IMR-90 (cell line): ENCODE measurements at regions not wholly inside any gene's neighbourhood (a gene's known extent, or its start where the extent isn't known, plus 50 kb on each side); places are given as distances from the start of the nearest gene placed in this dataset.

ENCODE experiments used
- ATAC-seq: fragments of 200-7000 bp; cut with Tn5 transposase; 2 replicates; pipeline ENCODE4 v1.9.1; 2020; ENCODE audit warnings: low read depth, mild to moderate bottlenecking, moderate library complexity
- BruUV-seq: library from RNA; stranded (reverse); fragments of 400-500 nt; replicated peaks from 2 replicates; lab custom pipeline; 2021; lab: Mats Ljungman, UMichigan
- CTCF ChIA-PET: fragments of 300-600 bp; formaldehyde crosslinking; extraction: SDS; loops from one replicate; lab custom pipeline; 2021; ENCODE audit warnings: antibody characterized with exemption; lab: Yijun Ruan, JAX
- POLR2A ChIA-PET: fragments of 300-600 bp; sonication (Branson Sonifier 250); formaldehyde crosslinking; loops from one replicate; lab custom pipeline; 2022; ENCODE audit warnings: antibody characterized with exemption; ENCODE audit not compliant: unreplicated experiment; lab: Charles Lee
- DNase-seq: peaks from one replicate; pipeline ENCODE4 v3.0.0; 2013
- H2AFZ ChIP-seq: replicated peaks from 2 replicates; pipeline ENCODE3; 2013; ENCODE audit warnings: low read length, mild to moderate bottlenecking; ENCODE audit not compliant: poor library complexity
- H2AK5ac ChIP-seq: 2 replicates; pipeline ENCODE4 v1.6.1; 2013; ENCODE audit warnings: low read depth, low read length, inconsistent platforms
- H2AK9ac ChIP-seq: replicated peaks from 2 replicates; pipeline ENCODE3; 2013; ENCODE audit warnings: mild to moderate bottlenecking, low read depth, low read length, moderate library complexity; ENCODE audit not compliant: poor library complexity
- H2BK120ac ChIP-seq: 2 replicates; pipeline ENCODE4 v1.6.1; 2013; ENCODE audit warnings: low read depth, low read length, inconsistent platforms
- H2BK15ac ChIP-seq: 3 replicates; pipeline ENCODE4 v1.6.1; 2013; ENCODE audit warnings: low read depth, low read length, inconsistent platforms
- H2BK20ac ChIP-seq: 2 replicates; pipeline ENCODE4 v1.6.1; 2013; ENCODE audit warnings: low read depth, mild to moderate bottlenecking, inconsistent platforms, low read length, moderate library complexity
- H2BK5ac ChIP-seq: 2 replicates; pipeline ENCODE4 v1.6.1; 2013; ENCODE audit warnings: mild to moderate bottlenecking, low read depth, low read length, inconsistent platforms; ENCODE audit not compliant: poor library complexity, severe bottlenecking
- H3K14ac ChIP-seq: replicated peaks from 2 replicates; pipeline ENCODE4 v1.6.1; 2013; ENCODE audit warnings: low read depth, low read length, inconsistent platforms
- H3K18ac ChIP-seq: 2 replicates; pipeline ENCODE4 v1.6.1; 2013; ENCODE audit warnings: low read depth, low read length, control low read depth
- H3K23ac ChIP-seq: 2 replicates; pipeline ENCODE4 v1.6.1; 2013; ENCODE audit warnings: low read depth, low read length, inconsistent platforms
- H3K27ac ChIP-seq: 2 replicates; pipeline ENCODE4 v1.5.1; 2013; ENCODE audit warnings: mild to moderate bottlenecking, control low read depth, low read length; ENCODE audit not compliant: insufficient read depth
- H3K27me3 ChIP-seq: 2 replicates; pipeline ENCODE4 v1.6.1; 2013; ENCODE audit warnings: low read length; ENCODE audit not compliant: control insufficient read depth, insufficient read depth
- H3K36me3 ChIP-seq: 2 replicates; pipeline ENCODE4 v1.6.1; 2013; ENCODE audit warnings: low read length, mixed read lengths; ENCODE audit not compliant: control insufficient read depth, insufficient read depth
- H3K4ac ChIP-seq: 2 replicates; pipeline ENCODE4 v1.6.1; 2013; ENCODE audit warnings: low read depth, low read length, inconsistent platforms
- H3K4me1 ChIP-seq: 2 replicates; pipeline ENCODE4 v1.6.1; 2013; ENCODE audit warnings: low read length, mixed read lengths; ENCODE audit not compliant: control insufficient read depth, insufficient read depth
- H3K4me2 ChIP-seq: 2 replicates; pipeline ENCODE4 v1.6.1; 2013; ENCODE audit warnings: low read depth, mild to moderate bottlenecking, control low read depth, low read length, moderate library complexity
- H3K4me3 ChIP-seq: 2 replicates; pipeline ENCODE4 v1.5.1; 2013; ENCODE audit warnings: low read depth, mild to moderate bottlenecking, control low read depth, low read length, moderate library complexity; ENCODE audit not compliant: insufficient read depth
- H3K56ac ChIP-seq: 2 replicates; pipeline ENCODE4 v1.6.1; 2013; ENCODE audit warnings: low read length, inconsistent platforms; ENCODE audit not compliant: insufficient read depth; ENCODE audit errors: extremely low read depth
- H3K79me1 ChIP-seq, 2 experiments: 2 replicates each; pipeline ENCODE4 v1.6.1; 2013; ENCODE audit warnings: low read length in 2 of 2, inconsistent platforms in 1 of 2, low read depth in 1 of 2
- H3K9ac ChIP-seq: 2 replicates; pipeline ENCODE4 v1.6.1; 2013; ENCODE audit warnings: low read depth, low read length, control low read depth
- H3K9me1 ChIP-seq: 2 replicates; pipeline ENCODE4 v1.6.1; 2013; ENCODE audit warnings: low read length, inconsistent platforms; ENCODE audit not compliant: insufficient read depth
- H3K9me3 ChIP-seq: 2 replicates; pipeline ENCODE4 v1.6.1; 2013; ENCODE audit warnings: low read length; ENCODE audit not compliant: control insufficient read depth, insufficient read depth
- H4K20me1 ChIP-seq: 2 replicates; pipeline ENCODE4 v1.6.1; 2013; ENCODE audit warnings: low read length, inconsistent platforms; ENCODE audit not compliant: insufficient read depth
- H4K5ac ChIP-seq: 2 replicates; pipeline ENCODE4 v1.6.1; 2013; ENCODE audit warnings: mild to moderate bottlenecking, low read depth, low read length, control low read depth
- H4K8ac ChIP-seq, 2 experiments: 2 replicates each; pipeline ENCODE4 v1.6.1; 2013; ENCODE audit warnings: low read depth in 2 of 2, low read length in 2 of 2, control low read depth in 1 of 2, inconsistent platforms in 1 of 2
- H4K91ac ChIP-seq: 2 replicates; pipeline ENCODE4 v1.6.1; 2013; ENCODE audit warnings: low read depth, low read length, inconsistent platforms; ENCODE audit not compliant: insufficient read depth
- BHLHE40 ChIP-seq: fragments of 150-350 bp; IDR thresholded peaks from 2 replicates; pipeline ENCODE4 v1.6.1; 2016; ENCODE audit warnings: mild to moderate bottlenecking, low read depth, low read length
- CEBPB ChIP-seq: IDR thresholded peaks from 2 replicates; pipeline ENCODE4 v1.6.1; 2012; ENCODE audit warnings: low read depth, low read length, improper control_type of control experiment
- CHD1 ChIP-seq: IDR thresholded peaks from 2 replicates; pipeline ENCODE4 v1.6.1; 2012; ENCODE audit warnings: low read depth, low read length, improper control_type of control experiment
- CTCF ChIP-seq: conservative IDR thresholded peaks from 2 replicates; pipeline ENCODE4 v1.5.1; 2012; ENCODE audit warnings: mild to moderate bottlenecking, low read depth, low read length, improper control_type of control experiment
- FOS ChIP-seq: fragments of 150-350 bp; IDR thresholded peaks from 2 replicates; pipeline ENCODE4 v1.6.1; 2016; ENCODE audit warnings: low read depth, low read length
- MAFK ChIP-seq: IDR thresholded peaks from 2 replicates; pipeline ENCODE4 v1.6.1; 2012; ENCODE audit warnings: low read depth, low read length, improper control_type of control experiment
- MAZ ChIP-seq: IDR thresholded peaks from 2 replicates; pipeline ENCODE4 v1.6.1; 2012; ENCODE audit warnings: low read depth, mild to moderate bottlenecking, low read length, improper control_type of control experiment, moderate library complexity, borderline replicate concordance
- MXI1 ChIP-seq: IDR thresholded peaks from 2 replicates; pipeline ENCODE4 v1.6.1; 2012; ENCODE audit warnings: low read depth, mild to moderate bottlenecking, low read length, moderate library complexity, borderline replicate concordance
- NFE2L2 ChIP-seq: fragments of 150-350 bp; IDR thresholded peaks from 2 replicates; pipeline ENCODE4 v1.6.1; 2016; ENCODE audit warnings: low read depth, mild to moderate bottlenecking, low read length
- POLR2A ChIP-seq: IDR thresholded peaks from 2 replicates; pipeline ENCODE4 v1.6.1; 2012; ENCODE audit warnings: mild to moderate bottlenecking, low read depth, low read length
- RAD21 ChIP-seq: IDR thresholded peaks from 2 replicates; pipeline ENCODE4 v1.6.1; 2012; ENCODE audit warnings: low read length, improper control_type of control experiment
- RCOR1 ChIP-seq: IDR thresholded peaks from 2 replicates; pipeline ENCODE4 v1.6.1; 2012; ENCODE audit warnings: mild to moderate bottlenecking, low read length, improper control_type of control experiment; ENCODE audit not compliant: insufficient replicate concordance
- RFX5 ChIP-seq: IDR thresholded peaks from 2 replicates; pipeline ENCODE4 v1.8.0; 2012; ENCODE audit warnings: low read depth, mild to moderate bottlenecking, low read length, moderate library complexity
- SMC3 ChIP-seq: fragments of 150-350 bp; IDR thresholded peaks from 2 replicates; pipeline ENCODE4 v1.6.1; 2016; ENCODE audit warnings: low read depth, mild to moderate bottlenecking, antibody characterized with exemption, low read length, moderate library complexity
- WGBS, 2 experiments: methylation state at CpG; one replicate each; pipeline versions ENCODE4 v1.1.5 to v1.1.7; 2013; ENCODE audit warnings: missing lambda C conversion rate in 2 of 2; ENCODE audit not compliant: insufficient read length in 1 of 2; ENCODE audit errors: extremely low coverage in 2 of 2; 5-methylcytosine and 5-hydroxymethylcytosine counted together
- dilution Hi-C: fragments of 300-500 bp; cut with HindIII; formaldehyde crosslinking; loops from one replicate; pipeline ENCODE4 v1.14.3; 2018; ENCODE audit warnings: low sequenced_read_pairs; ENCODE audit not compliant: unreplicated experiment
- in situ Hi-C: fragments of 300-500 bp; cut with MboI; formaldehyde crosslinking; loops from 3 replicates; pipeline ENCODE4 v1.14.3; 2019; ENCODE audit warnings: low sequenced_read_pairs, inconsistent platforms, mixed read lengths
- intact Hi-C: fragments of 100-400 bp; cut with micrococcal nuclease; formaldehyde crosslinking; loops from 2 replicates; pipeline ENCODE4 v1.10.0; 2022
- TF ChIP-seq, protein P1 (sequence below): fragments of 150-350 bp; IDR thresholded peaks from 2 replicates; pipeline ENCODE4 v1.6.1; 2017; ENCODE audit warnings: mild to moderate bottlenecking, antibody characterized with exemption, low read length, low read depth
- TF ChIP-seq, protein P2 (sequence below): fragments of 150-350 bp; IDR thresholded peaks from 2 replicates; pipeline ENCODE4 v1.6.1; 2016; ENCODE audit warnings: low read depth, mild to moderate bottlenecking, low read length, moderate library complexity, borderline replicate concordance

DNA sequence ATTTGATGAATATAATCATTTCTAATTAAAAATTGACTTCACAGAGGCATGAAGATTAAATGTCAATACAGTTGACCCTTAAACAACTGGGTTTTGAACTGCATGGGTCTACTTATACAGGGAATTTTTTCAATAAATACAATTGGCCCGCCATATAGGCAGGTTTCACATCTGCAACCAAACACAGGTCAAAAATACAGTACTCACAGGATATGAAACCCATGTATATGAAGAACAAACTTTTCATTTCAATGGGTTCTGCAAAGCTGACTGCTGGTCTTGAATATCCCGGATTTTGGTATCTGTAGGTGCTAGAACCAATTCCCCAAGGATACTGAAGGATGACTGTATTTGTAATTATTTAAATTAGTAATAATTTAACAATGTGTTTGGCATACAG, 555.6 kb downstream of the EPHA4 start:
- H3K18ac ChIP-seq = no peak overlapping the region
- H2BK15ac ChIP-seq = no peak overlapping the region
- peaks cover 6% of the 10 kb centered on the region for H3K4me1 ChIP-seq
- no peak overlapping the region for H3K23ac ChIP-seq
- no TSS peak for BruUV-seq
- dilution Hi-C loops = no loop called here
- H3K79me1 ChIP-seq = no peaks in the 10 kb centered on the region
- DNase-seq (no peak), ATAC-seq (no peak)
- no peak overlapping the region for H3K4me2 ChIP-seq
- no peaks in the 10 kb centered on the region for H3K9me3 ChIP-seq
- H4K8ac ChIP-seq = no peak overlapping the region
- no peak overlapping the region for H3K4me3 ChIP-seq
- H2AFZ ChIP-seq = no peak overlapping the region
- intact Hi-C loops = no loop called here
- no peak overlapping the region for H2BK5ac ChIP-seq
- TF ChIP-seq CHD1 (no peak), POLR2A (no peak), BHLHE40 (no peak), FOS (no peak), RFX5 (no peak), MAFK (no peak), MAZ (no peak), RCOR1 (no peak), CEBPB (no peak), RAD21 (no peak), MXI1 (no peak), SMC3 (no peak), CTCF (no peak), NFE2L2 (no peak)
- TF ChIP-seq, protein P1, sequence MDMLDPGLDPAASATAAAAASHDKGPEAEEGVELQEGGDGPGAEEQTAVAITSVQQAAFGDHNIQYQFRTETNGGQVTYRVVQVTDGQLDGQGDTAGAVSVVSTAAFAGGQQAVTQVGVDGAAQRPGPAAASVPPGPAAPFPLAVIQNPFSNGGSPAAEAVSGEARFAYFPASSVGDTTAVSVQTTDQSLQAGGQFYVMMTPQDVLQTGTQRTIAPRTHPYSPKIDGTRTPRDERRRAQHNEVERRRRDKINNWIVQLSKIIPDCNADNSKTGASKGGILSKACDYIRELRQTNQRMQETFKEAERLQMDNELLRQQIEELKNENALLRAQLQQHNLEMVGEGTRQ = no peak
- TF ChIP-seq, protein P2, sequence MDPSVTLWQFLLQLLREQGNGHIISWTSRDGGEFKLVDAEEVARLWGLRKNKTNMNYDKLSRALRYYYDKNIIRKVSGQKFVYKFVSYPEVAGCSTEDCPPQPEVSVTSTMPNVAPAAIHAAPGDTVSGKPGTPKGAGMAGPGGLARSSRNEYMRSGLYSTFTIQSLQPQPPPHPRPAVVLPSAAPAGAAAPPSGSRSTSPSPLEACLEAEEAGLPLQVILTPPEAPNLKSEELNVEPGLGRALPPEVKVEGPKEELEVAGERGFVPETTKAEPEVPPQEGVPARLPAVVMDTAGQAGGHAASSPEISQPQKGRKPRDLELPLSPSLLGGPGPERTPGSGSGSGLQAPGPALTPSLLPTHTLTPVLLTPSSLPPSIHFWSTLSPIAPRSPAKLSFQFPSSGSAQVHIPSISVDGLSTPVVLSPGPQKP = no peak
- POLR2A ChIA-PET = interaction anchor here (0.6 kb wide), 1 partner anchor 20 kb away, joined by 3 read pairs; no protein-coding TSS in a partner anchor
- H3K9ac ChIP-seq = no peak overlapping the region
- in situ Hi-C loops = no loop called here
- no peak overlapping the region for H3K56ac ChIP-seq
- H2BK20ac ChIP-seq = no peak overlapping the region
- no peak overlapping the region for H4K91ac ChIP-seq
- H2BK120ac ChIP-seq = no peak overlapping the region
- no peaks in the 10 kb centered on the region for H4K20me1 ChIP-seq
- no peaks in the 10 kb centered on the region; the same call in 1 of the 2 replicates for H3K9me1 ChIP-seq
- H2AK9ac ChIP-seq = no peak overlapping the region
- H3K14ac ChIP-seq = no peak overlapping the region
- no peak overlapping the region for H3K4ac ChIP-seq
- no peak overlapping the region for H2AK5ac ChIP-seq
- WGBS, 2 experiments = no CpG with 5 or more reads among the region's 2 CpGs
- no peaks in the 10 kb centered on the region for H3K36me3 ChIP-seq
- H4K5ac ChIP-seq = no peak overlapping the region
- no peaks in the 10 kb centered on the region for H3K27me3 ChIP-seq
- no peak overlapping the region for H3K27ac ChIP-seq
- CTCF ChIA-PET = no interaction called here
